Neural cell (in vitro differentiated cells): ENCODE measurements at regions not wholly inside any gene's neighbourhood (a gene's known extent, or its start where the extent isn't known, plus 50 kb on each side); places are given as distances from the start of the nearest gene placed in this dataset.

Experiments
- H2AFZ ChIP-seq: fragments of 200-600, 300-800 bp; sonication (generic), shearing (Covaris generic); 2 replicates; pipeline ENCODE4 v1.6.0; 2014; ENCODE audit warnings: low read depth, mild to moderate bottlenecking, antibody characterized with exemption, low read length, moderate library complexity
- H3F3A ChIP-seq: fragments of 200-600 bp; shearing (Covaris generic); 2 replicates; pipeline ENCODE4 v1.6.1; 2016; ENCODE audit warnings: mild to moderate bottlenecking, moderate library complexity, mixed read lengths, antibody characterized with exemption, low read length; ENCODE audit not compliant: insufficient read depth, poor library complexity, severe bottlenecking
- H3K27ac ChIP-seq: fragments of 200-600, 300-800 bp; sonication (generic), shearing (Covaris generic); 2 replicates; pipeline ENCODE4 v1.5.1; 2014; ENCODE audit warnings: mild to moderate bottlenecking, low read length, moderate library complexity
- H3K27me3 ChIP-seq: fragments of 300-800, 200-600 bp; sonication (generic), shearing (Covaris generic); 2 replicates; pipeline ENCODE4 v1.6.0; 2014; ENCODE audit warnings: mild to moderate bottlenecking, low read depth, low read length, moderate library complexity; ENCODE audit not compliant: insufficient read depth
- H3K36me3 ChIP-seq: fragments of 300-800, 200-600 bp; sonication (generic), shearing (Covaris generic); 2 replicates; pipeline ENCODE4 v1.5.1; 2014; ENCODE audit warnings: mild to moderate bottlenecking, antibody characterized with exemption, low read length, moderate library complexity; ENCODE audit not compliant: insufficient read depth
- H3K4me2 ChIP-seq: fragments of 300-800, 200-600 bp; sonication (generic), shearing (Covaris generic); 2 replicates; pipeline ENCODE4 v1.6.0; 2014; ENCODE audit warnings: mild to moderate bottlenecking, low read length
- H3K4me3 ChIP-seq: fragments of 300-800, 200-600 bp; sonication (generic), shearing (Covaris generic); 2 replicates; pipeline ENCODE4 v1.5.1; 2014; ENCODE audit warnings: mild to moderate bottlenecking, low read length, moderate library complexity
- H3K79me2 ChIP-seq: fragments of 200-600 bp; shearing (Covaris generic); replicated peaks from 2 replicates; pipeline ENCODE4 v1.6.0; 2014; ENCODE audit warnings: mild to moderate bottlenecking, low read length, moderate library complexity; ENCODE audit not compliant: insufficient read depth
- H3K9ac ChIP-seq: fragments of 300-800, 200-600 bp; sonication (generic), shearing (Covaris generic); 2 replicates; pipeline ENCODE4 v1.6.1; 2016; ENCODE audit warnings: mild to moderate bottlenecking, low read length, mixed read lengths
- H3K9me2 ChIP-seq: fragments of 200-600 bp; shearing (Covaris generic); 2 replicates; pipeline ENCODE4 v1.6.1; 2016; ENCODE audit warnings: mild to moderate bottlenecking, low read length, mixed read lengths; ENCODE audit not compliant: insufficient read depth
- H3K9me3 ChIP-seq: fragments of 200-600, 300-800 bp; sonication (generic), shearing (Covaris generic); 2 replicates; pipeline ENCODE4 v1.6.1; 2016; ENCODE audit warnings: mild to moderate bottlenecking, mixed run types, low read length, moderate library complexity, mixed read lengths
- H4K20me1 ChIP-seq: fragments of 200-600 bp; shearing (Covaris generic); 2 replicates; pipeline ENCODE4 v1.6.1; 2016; ENCODE audit warnings: mild to moderate bottlenecking, mixed run types; ENCODE audit not compliant: insufficient read depth
- EP300 ChIP-seq: fragments of 450-650 bp; conservative IDR thresholded peaks from 2 replicates; pipeline ENCODE4 v1.6.1; 2014; ENCODE audit warnings: antibody characterized with exemption, mild to moderate bottlenecking, moderate library complexity; ENCODE audit not compliant: poor library complexity, severe bottlenecking
- EZH2 ChIP-seq: fragments of 200-600, 300-800 bp; shearing (Covaris generic), sonication (generic); IDR thresholded peaks from 2 replicates; pipeline ENCODE4 v1.6.1; 2014; ENCODE audit warnings: antibody characterized with exemption, low read length, borderline replicate concordance, mild to moderate bottlenecking; ENCODE audit not compliant: insufficient read depth, poor library complexity, severe bottlenecking
- MXI1 ChIP-seq: fragments of 450-650 bp; conservative IDR thresholded peaks from 2 replicates; pipeline ENCODE4 v1.6.1; 2014; ENCODE audit warnings: antibody characterized with exemption, mild to moderate bottlenecking; ENCODE audit not compliant: poor library complexity, severe bottlenecking
- POLR2AphosphoS5 ChIP-seq: IDR thresholded peaks from 2 replicates; pipeline ENCODE4 v1.6.1; 2012
- RAD21 ChIP-seq: fragments of 450-650 bp; conservative IDR thresholded peaks from 2 replicates; pipeline ENCODE4 v1.6.1; 2014; ENCODE audit warnings: antibody characterized with exemption, mild to moderate bottlenecking, moderate library complexity
- SMC3 ChIP-seq: fragments of 450-650 bp; conservative IDR thresholded peaks from 2 replicates; pipeline ENCODE4 v1.6.1; 2014; ENCODE audit warnings: antibody characterized with exemption, mild to moderate bottlenecking, moderate library complexity; ENCODE audit not compliant: poor library complexity
- TAF1 ChIP-seq: IDR thresholded peaks from 2 replicates; pipeline ENCODE4 v1.6.1; 2012; ENCODE audit warnings: low read depth
- TF ChIP-seq, protein P1 (sequence below): IDR thresholded peaks from 2 replicates; pipeline ENCODE4 v1.6.1; 2012; ENCODE audit warnings: borderline replicate concordance
- TF ChIP-seq, protein P2 (sequence below): fragments of 450-650 bp; IDR thresholded peaks from 2 replicates; pipeline ENCODE4 v1.5.1; 2014; ENCODE audit warnings: antibody characterized with exemption, mild to moderate bottlenecking, moderate library complexity; ENCODE audit not compliant: poor library complexity, severe bottlenecking

GRCh38 chr2:53477517-53477916 lies 290.1 kb upstream of the CHAC2 start:
- no peaks in the 10 kb centered on the region for H3F3A ChIP-seq
- no peak overlapping the region for H3K9ac ChIP-seq
- no peaks in the 10 kb centered on the region for H3K79me2 ChIP-seq
- no peak overlapping the region for H3K27ac ChIP-seq
- H3K9me2 ChIP-seq, result no peaks in the 10 kb centered on the region
- H3K36me3 ChIP-seq, result no peaks in the 10 kb centered on the region
- no peak for TF ChIP-seq EP300
- no peak for TF ChIP-seq MXI1
- no peak for TF ChIP-seq RAD21
- no peaks in the 10 kb centered on the region for H3K27me3 ChIP-seq
- no peaks in the 10 kb centered on the region for H3K9me3 ChIP-seq
- no peak overlapping the region for H2AFZ ChIP-seq
- H3K4me2 ChIP-seq, result no peak overlapping the region
- no peaks in the 10 kb centered on the region for H4K20me1 ChIP-seq
- no peak overlapping the region for H3K4me3 ChIP-seq

DNA sequence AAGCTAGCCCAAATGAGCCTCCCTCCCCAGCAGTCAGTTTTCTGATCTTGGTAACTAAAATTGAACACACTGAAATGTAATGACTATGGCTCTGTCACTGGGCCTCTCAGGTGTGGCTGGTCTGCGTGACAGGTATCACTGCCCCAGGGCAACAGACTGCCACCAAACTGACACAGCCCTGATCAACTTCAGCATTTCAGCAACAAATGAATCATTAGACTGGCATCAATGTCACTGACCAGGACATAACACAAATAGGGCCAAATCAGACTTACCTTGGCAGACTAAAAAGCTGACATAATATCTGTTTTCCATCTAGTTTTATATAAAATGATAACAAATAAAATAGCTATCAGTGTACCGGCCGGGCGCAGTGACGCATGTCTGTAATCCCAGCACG lies 290.8 kb upstream of the CHAC2 start:
- Histone ChIP-seq H3K27me3 (no peaks in the 10 kb centered on the region), H3K4me2 (no peak overlapping the region), H3F3A (no peaks in the 10 kb centered on the region), H3K79me2 (no peaks in the 10 kb centered on the region), H3K9me2 (no peaks in the 10 kb centered on the region), H3K27ac (no peak overlapping the region), H3K36me3 (no peaks in the 10 kb centered on the region), H2AFZ (no peak overlapping the region), H3K4me3 (no peak overlapping the region), H3K9ac (no peak overlapping the region), H3K9me3 (no peaks in the 10 kb centered on the region), H4K20me1 (no peaks in the 10 kb centered on the region)
- TF ChIP-seq TAF1 (no peak), MXI1 (no peak), RAD21 (no peak), EP300 (no peak)

DNA sequence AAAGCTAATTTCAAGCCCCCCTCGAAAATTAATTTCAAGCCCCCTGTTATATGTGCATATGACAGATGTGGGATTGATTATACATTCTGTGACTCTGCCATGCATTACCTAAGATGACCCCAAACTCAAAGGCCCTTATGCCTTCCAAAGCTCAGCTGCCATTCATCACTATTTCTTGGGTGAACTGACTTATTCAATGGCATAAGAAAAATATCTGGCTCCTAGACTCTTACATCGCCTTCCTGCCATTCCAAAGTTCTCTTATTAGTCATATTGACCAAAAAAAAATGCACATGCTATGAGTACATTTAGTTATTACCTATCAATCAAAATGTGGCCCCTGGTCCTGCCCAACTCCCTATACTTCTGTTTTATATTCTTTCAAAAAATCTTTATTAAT lies 291.8 kb upstream of the CHAC2 start:
- Histone ChIP-seq H3K27ac (no peak overlapping the region), H3F3A (no peaks in the 10 kb centered on the region), H3K9ac (no peak overlapping the region), H4K20me1 (no peaks in the 10 kb centered on the region), H3K27me3 (no peaks in the 10 kb centered on the region), H3K36me3 (no peaks in the 10 kb centered on the region), H3K9me3 (no peaks in the 10 kb centered on the region), H2AFZ (no peak overlapping the region), H3K4me3 (no peak overlapping the region), H3K9me2 (no peaks in the 10 kb centered on the region), H3K4me2 (no peak overlapping the region), H3K79me2 (no peaks in the 10 kb centered on the region)
- TF ChIP-seq POLR2AphosphoS5 (no peak), MXI1 (no peak), EP300 (no peak), EZH2 (no peak), SMC3 (no peak), RAD21 (no peak), TAF1 (no peak)
- TF ChIP-seq, protein P1, sequence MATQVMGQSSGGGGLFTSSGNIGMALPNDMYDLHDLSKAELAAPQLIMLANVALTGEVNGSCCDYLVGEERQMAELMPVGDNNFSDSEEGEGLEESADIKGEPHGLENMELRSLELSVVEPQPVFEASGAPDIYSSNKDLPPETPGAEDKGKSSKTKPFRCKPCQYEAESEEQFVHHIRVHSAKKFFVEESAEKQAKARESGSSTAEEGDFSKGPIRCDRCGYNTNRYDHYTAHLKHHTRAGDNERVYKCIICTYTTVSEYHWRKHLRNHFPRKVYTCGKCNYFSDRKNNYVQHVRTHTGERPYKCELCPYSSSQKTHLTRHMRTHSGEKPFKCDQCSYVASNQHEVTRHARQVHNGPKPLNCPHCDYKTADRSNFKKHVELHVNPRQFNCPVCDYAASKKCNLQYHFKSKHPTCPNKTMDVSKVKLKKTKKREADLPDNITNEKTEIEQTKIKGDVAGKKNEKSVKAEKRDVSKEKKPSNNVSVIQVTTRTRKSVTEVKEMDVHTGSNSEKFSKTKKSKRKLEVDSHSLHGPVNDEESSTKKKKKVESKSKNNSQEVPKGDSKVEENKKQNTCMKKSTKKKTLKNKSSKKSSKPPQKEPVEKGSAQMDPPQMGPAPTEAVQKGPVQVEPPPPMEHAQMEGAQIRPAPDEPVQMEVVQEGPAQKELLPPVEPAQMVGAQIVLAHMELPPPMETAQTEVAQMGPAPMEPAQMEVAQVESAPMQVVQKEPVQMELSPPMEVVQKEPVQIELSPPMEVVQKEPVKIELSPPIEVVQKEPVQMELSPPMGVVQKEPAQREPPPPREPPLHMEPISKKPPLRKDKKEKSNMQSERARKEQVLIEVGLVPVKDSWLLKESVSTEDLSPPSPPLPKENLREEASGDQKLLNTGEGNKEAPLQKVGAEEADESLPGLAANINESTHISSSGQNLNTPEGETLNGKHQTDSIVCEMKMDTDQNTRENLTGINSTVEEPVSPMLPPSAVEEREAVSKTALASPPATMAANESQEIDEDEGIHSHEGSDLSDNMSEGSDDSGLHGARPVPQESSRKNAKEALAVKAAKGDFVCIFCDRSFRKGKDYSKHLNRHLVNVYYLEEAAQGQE, result no peak
- TF ChIP-seq, protein P2, sequence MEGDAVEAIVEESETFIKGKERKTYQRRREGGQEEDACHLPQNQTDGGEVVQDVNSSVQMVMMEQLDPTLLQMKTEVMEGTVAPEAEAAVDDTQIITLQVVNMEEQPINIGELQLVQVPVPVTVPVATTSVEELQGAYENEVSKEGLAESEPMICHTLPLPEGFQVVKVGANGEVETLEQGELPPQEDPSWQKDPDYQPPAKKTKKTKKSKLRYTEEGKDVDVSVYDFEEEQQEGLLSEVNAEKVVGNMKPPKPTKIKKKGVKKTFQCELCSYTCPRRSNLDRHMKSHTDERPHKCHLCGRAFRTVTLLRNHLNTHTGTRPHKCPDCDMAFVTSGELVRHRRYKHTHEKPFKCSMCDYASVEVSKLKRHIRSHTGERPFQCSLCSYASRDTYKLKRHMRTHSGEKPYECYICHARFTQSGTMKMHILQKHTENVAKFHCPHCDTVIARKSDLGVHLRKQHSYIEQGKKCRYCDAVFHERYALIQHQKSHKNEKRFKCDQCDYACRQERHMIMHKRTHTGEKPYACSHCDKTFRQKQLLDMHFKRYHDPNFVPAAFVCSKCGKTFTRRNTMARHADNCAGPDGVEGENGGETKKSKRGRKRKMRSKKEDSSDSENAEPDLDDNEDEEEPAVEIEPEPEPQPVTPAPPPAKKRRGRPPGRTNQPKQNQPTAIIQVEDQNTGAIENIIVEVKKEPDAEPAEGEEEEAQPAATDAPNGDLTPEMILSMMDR, result no peak
